GM10266 (cell line): ENCODE measurements at regions not wholly inside any gene's neighbourhood (a gene's known extent, or its start where the extent isn't known, plus 50 kb on each side); places are given as distances from the start of the nearest gene placed in this dataset.
A peak's percentile ranks its signal among the peaks of the same experiment; 100 is the strongest.
"Not testable (repeated sequence)": the region's sequence is repeated elsewhere in the genome, so short reads cannot be mapped to it uniquely, and the experiment has no call there.

Experiments used
- DNase-seq: peaks from one replicate; pipeline ENCODE4 v3.0.0; 2012; ENCODE audit errors: extremely low spot score
- CTCF ChIP-seq: IDR thresholded peaks from 2 replicates; pipeline ENCODE4 v1.5.1; 2012; ENCODE audit warnings: mild to moderate bottlenecking, low read depth; ENCODE audit not compliant: control insufficient read depth, insufficient read depth; ENCODE audit errors: missing control alignments

- DNase-seq = no peak
- no peak for TF ChIP-seq CTCF
Measured at GRCh38 chr22:34410111-34410510, 489.8 kb upstream of the LARGE1 start.

- peak; percentile 76 for TF ChIP-seq CTCF
- DNase-seq = peak; percentile 49
Measured at GRCh38 chr22:34414467-34415440, 494.5 kb upstream of the LARGE1 start.

- no peak for TF ChIP-seq CTCF
- no peak for DNase-seq
Measured at GRCh38 chr22:34416022-34416860, 496.0 kb upstream of the LARGE1 start.

- DNase-seq = not testable (repeated sequence)
Measured at GRCh38 chr22:34422948-34423347, 502.7 kb upstream of the LARGE1 start.

GRCh38 chr22:34427436-34427835, 507.2 kb upstream of the LARGE1 start:
- DNase-seq = no peak
- no peak for TF ChIP-seq CTCF

GRCh38 chr22:34427841-34428240, 507.6 kb upstream of the LARGE1 start:
- DNase-seq = no peak
- no peak for TF ChIP-seq CTCF

- no peak for TF ChIP-seq CTCF
- DNase-seq = no peak
Measured at GRCh38 chr22:34429314-34429713, 509.0 kb upstream of the LARGE1 start.
